B cell (primary cell): ENCODE measurements at regions not wholly inside any gene's neighbourhood (a gene's known extent, or its start where the extent isn't known, plus 50 kb on each side); places are given as distances from the start of the nearest gene placed in this dataset.

Experiments used
- ATAC-seq: fragments of 200-7000 bp; cut with Tn5 transposase; one replicate; pipeline ENCODE4 v1.10.0; 2021; ENCODE audit warnings: low read depth, mild to moderate bottlenecking, moderate number of reproducible peaks, moderate library complexity
- CTCF ChIA-PET: fragments of 350-600 bp; sonication (Branson Sonifier 250); formaldehyde crosslinking; loops from one replicate; lab custom pipeline; 2021; ENCODE audit warnings: antibody characterized with exemption, inconsistent platforms; lab: Charles Lee
- POLR2A ChIA-PET: fragments of 350-600 bp; sonication (Branson Sonifier 250); formaldehyde crosslinking; loops from one replicate; lab custom pipeline; 2021; ENCODE audit warnings: antibody characterized with exemption; lab: Charles Lee
- DNase-seq: peaks from one replicate; pipeline ENCODE4 v3.0.0; 2013
- H2AFZ ChIP-seq: 2 replicates; pipeline ENCODE4 v1.6.1; 2012; ENCODE audit warnings: mild to moderate bottlenecking, low read depth, low read length; ENCODE audit not compliant: insufficient read depth, poor library complexity, severe bottlenecking
- H3K27ac ChIP-seq, 2 donors: 1 replicate in 1 of 2; 2 replicates in 1 of 2; pipeline ENCODE4 v1.5.1; 2012 to 2013; ENCODE audit warnings: low read length in 2 of 2, mild to moderate bottlenecking in 2 of 2, moderate library complexity in 1 of 2
- H3K27me3 ChIP-seq, 4 experiments: fragments of 200-600 bp in 1 of 4; sonication (generic) in 1 of 4; replicated peaks in 1 of 4; 1 replicate in 2 of 4; 2 replicates in 2 of 4; pipeline versions ENCODE4 v1.6.1 to v1.7.0; 2013 to 2016; ENCODE audit warnings: low read length in 3 of 4, mild to moderate bottlenecking in 2 of 4, mixed read lengths in 1 of 4, moderate library complexity in 1 of 4; ENCODE audit not compliant: insufficient read depth in 4 of 4, control insufficient read depth in 3 of 4; ENCODE audit errors: control extremely low read depth in 1 of 4
- H3K36me3 ChIP-seq, 2 experiments: replicated peaks in 1 of 2; 1 replicate in 1 of 2; 2 replicates in 1 of 2; pipeline versions ENCODE4 v1.6.1 to v1.7.1; 2013; ENCODE audit warnings: low read length in 1 of 2; ENCODE audit not compliant: insufficient read depth in 2 of 2, control insufficient read depth in 1 of 2; ENCODE audit errors: control extremely low read depth in 1 of 2, extremely low read depth in 1 of 2
- H3K4me1 ChIP-seq, 2 donors: fragments of 200-600 bp in 1 of 2; sonication (generic) in 1 of 2; 1 replicate in 1 of 2; 2 replicates in 1 of 2; pipeline versions ENCODE4 v1.5.1 to v1.6.1; 2013 to 2017; ENCODE audit warnings: low read length in 2 of 2; ENCODE audit not compliant: control insufficient read depth in 2 of 2, insufficient read depth in 2 of 2
- H3K4me2 ChIP-seq: replicated peaks from 2 replicates; pipeline ENCODE3; 2012; ENCODE audit warnings: mild to moderate bottlenecking, low read depth, low read length; ENCODE audit not compliant: poor library complexity, severe bottlenecking
- H3K4me3 ChIP-seq, 5 experiments: fragments of 200-600 bp in 1 of 5; sonication (generic) in 1 of 5; 1 replicate in 3 of 5; 2 replicates in 2 of 5; pipeline versions ENCODE4 v1.5.1 to v1.7.0; 2011 to 2016; ENCODE audit warnings: low read length in 4 of 5, mild to moderate bottlenecking in 4 of 5, low read depth in 2 of 5, control low read depth in 1 of 5, moderate library complexity in 1 of 5; ENCODE audit not compliant: insufficient read depth in 1 of 5; ENCODE audit errors: control extremely low read depth in 1 of 5, extremely low read depth in 1 of 5
- H3K79me2 ChIP-seq: fragments of 200-600 bp; sonication (generic); one replicate; pipeline ENCODE4 v1.6.0; 2016; ENCODE audit warnings: low read length; ENCODE audit not compliant: control insufficient read depth, insufficient read depth
- H3K9ac ChIP-seq: fragments of 200-600 bp; sonication (generic); 2 replicates; pipeline ENCODE4 v1.6.1; 2017; ENCODE audit warnings: mild to moderate bottlenecking, low read length, moderate library complexity
- H3K9me3 ChIP-seq, 3 donors: one replicate each; pipeline versions ENCODE4 v1.6.1 to v1.7.1; 2013; ENCODE audit warnings: low read length in 2 of 3; ENCODE audit not compliant: control insufficient read depth in 2 of 3, insufficient read depth in 1 of 3; ENCODE audit errors: control extremely low read depth in 1 of 3
- H4K20me1 ChIP-seq: 2 replicates; pipeline ENCODE4 v1.6.0; 2012; ENCODE audit warnings: mild to moderate bottlenecking, low read length; ENCODE audit not compliant: insufficient read depth, control insufficient read depth, poor library complexity, severe bottlenecking
- H3K27ac Mint-ChIP-seq: one replicate; pipeline ENCODE4 v1.8.0; 2021; ENCODE audit warnings: mixed read lengths
- H3K27me3 Mint-ChIP-seq: one replicate; pipeline ENCODE4 v1.8.0; 2021; ENCODE audit warnings: mixed read lengths
- H3K4me1 Mint-ChIP-seq: one replicate; pipeline ENCODE4 v1.8.0; 2021; ENCODE audit warnings: mixed read lengths
- H3K4me3 Mint-ChIP-seq: one replicate; pipeline ENCODE4 v1.8.0; 2021; ENCODE audit warnings: mixed read lengths
- H3K9me3 Mint-ChIP-seq: one replicate; pipeline ENCODE4 v1.8.0; 2022; ENCODE audit warnings: mixed read lengths; ENCODE audit not compliant: insufficient read depth
- EZH2 ChIP-seq: IDR thresholded peaks from 2 replicates; pipeline ENCODE4 v1.6.1; 2012; ENCODE audit warnings: borderline replicate concordance, low read depth, mild to moderate bottlenecking, moderate library complexity, low read length; ENCODE audit not compliant: insufficient read depth, poor library complexity, severe bottlenecking
- WGBS: methylation state at CpG from one replicate; pipeline ENCODE4 v1.1.5; 2013; ENCODE audit warnings: missing lambda C conversion rate; ENCODE audit not compliant: insufficient coverage; 5-methylcytosine and 5-hydroxymethylcytosine counted together
- intact Hi-C: fragments of 100-400 bp; cut with micrococcal nuclease; formaldehyde crosslinking; loops from one replicate; pipeline ENCODE4 v1.10.0; 2022
- TF ChIP-seq, protein P1 (sequence below): fragments of 200-600 bp; IDR thresholded peaks from one replicate; pipeline ENCODE4 v1.8.0; 2022; ENCODE audit warnings: antibody characterized with exemption, mild to moderate bottlenecking

GRCh38 chr21:14657241-14658008, 111.3 kb upstream of the SAMSN1 start:
- DNase-seq = no peak
- no peak overlapping the region for H3K4me3 ChIP-seq
- no peak overlapping the region for H3K27ac ChIP-seq
- no peak for TF ChIP-seq EZH2
- TF ChIP-seq, protein P1, sequence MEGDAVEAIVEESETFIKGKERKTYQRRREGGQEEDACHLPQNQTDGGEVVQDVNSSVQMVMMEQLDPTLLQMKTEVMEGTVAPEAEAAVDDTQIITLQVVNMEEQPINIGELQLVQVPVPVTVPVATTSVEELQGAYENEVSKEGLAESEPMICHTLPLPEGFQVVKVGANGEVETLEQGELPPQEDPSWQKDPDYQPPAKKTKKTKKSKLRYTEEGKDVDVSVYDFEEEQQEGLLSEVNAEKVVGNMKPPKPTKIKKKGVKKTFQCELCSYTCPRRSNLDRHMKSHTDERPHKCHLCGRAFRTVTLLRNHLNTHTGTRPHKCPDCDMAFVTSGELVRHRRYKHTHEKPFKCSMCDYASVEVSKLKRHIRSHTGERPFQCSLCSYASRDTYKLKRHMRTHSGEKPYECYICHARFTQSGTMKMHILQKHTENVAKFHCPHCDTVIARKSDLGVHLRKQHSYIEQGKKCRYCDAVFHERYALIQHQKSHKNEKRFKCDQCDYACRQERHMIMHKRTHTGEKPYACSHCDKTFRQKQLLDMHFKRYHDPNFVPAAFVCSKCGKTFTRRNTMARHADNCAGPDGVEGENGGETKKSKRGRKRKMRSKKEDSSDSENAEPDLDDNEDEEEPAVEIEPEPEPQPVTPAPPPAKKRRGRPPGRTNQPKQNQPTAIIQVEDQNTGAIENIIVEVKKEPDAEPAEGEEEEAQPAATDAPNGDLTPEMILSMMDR = no peak
- H3K9ac ChIP-seq = no peak overlapping the region
- no peaks in the 10 kb centered on the region for H3K4me1 ChIP-seq
- Mint-ChIP-seq H3K27ac (no peak overlapping the region), H3K4me1 (no peaks in the 10 kb centered on the region), H3K9me3 (no peaks in the 10 kb centered on the region), H3K27me3 (no peaks in the 10 kb centered on the region), H3K4me3 (no peak overlapping the region)
- no peaks in the 10 kb centered on the region for H3K36me3 ChIP-seq
- H4K20me1 ChIP-seq = no peaks in the 10 kb centered on the region
- no peaks in the 10 kb centered on the region for H3K9me3 ChIP-seq
- ChIA-PET POLR2A (no interaction called here), CTCF (no interaction called here)
- no peak overlapping the region for H2AFZ ChIP-seq
- no peak overlapping the region for H3K4me2 ChIP-seq
- H3K27me3 ChIP-seq = no peaks in the 10 kb centered on the region
- H3K79me2 ChIP-seq = no peaks in the 10 kb centered on the region
- WGBS = no CpG with 5 or more reads among the region's 10 CpGs
- intact Hi-C loops = loop anchor here (10.0 kb wide), 1 partner anchor 47 kb away; no protein-coding TSS in a partner anchor
- ATAC-seq = no peak

GRCh38 chr21:14646893-14647292, 100.8 kb upstream of the SAMSN1 start:
- intact Hi-C loops = no loop called here
- no peaks in the 10 kb centered on the region for H3K27me3 ChIP-seq
- peaks cover 14% of the 10 kb centered on the region for H3K9me3 Mint-ChIP-seq
- no peak overlapping the region for H3K27ac Mint-ChIP-seq
- H3K4me3 ChIP-seq = no peak overlapping the region
- no peaks in the 10 kb centered on the region for H3K36me3 ChIP-seq
- H4K20me1 ChIP-seq = no peaks in the 10 kb centered on the region
- no peak overlapping the region for H3K9ac ChIP-seq
- H3K4me3 Mint-ChIP-seq = no peak overlapping the region
- no peak overlapping the region for H2AFZ ChIP-seq
- no peaks in the 10 kb centered on the region for H3K4me1 Mint-ChIP-seq
- POLR2A ChIA-PET = no interaction called here
- H3K4me1 ChIP-seq = no peaks in the 10 kb centered on the region
- CTCF ChIA-PET = no interaction called here
- no peak for ATAC-seq
- H3K27ac ChIP-seq = no peak overlapping the region
- WGBS = no CpG with 5 or more reads among the region's 1 CpG
- no peak overlapping the region for H3K4me2 ChIP-seq
- no peak for DNase-seq
- H3K9me3 ChIP-seq = peaks cover 5 to 17% (median 15%) of the 10 kb centered on the region in 3 donors
- no peaks in the 10 kb centered on the region for H3K27me3 Mint-ChIP-seq
- no peak for TF ChIP-seq EZH2
- TF ChIP-seq, protein P1 = no peak
- no peaks in the 10 kb centered on the region for H3K79me2 ChIP-seq
